OCI-LY7 (cell line): ENCODE measurements at regions not wholly inside any gene's neighbourhood (a gene's known extent, or its start where the extent isn't known, plus 50 kb on each side); places are given as distances from the start of the nearest gene placed in this dataset.

Experiments
- BruUV-seq: library from RNA; stranded (reverse); fragments of 400-500 nt; replicated peaks from 2 replicates; lab custom pipeline; 2021; lab: Mats Ljungman, UMichigan
- CTCF ChIA-PET: fragments of 300-600 bp; sonication (Branson Sonifier 250); formaldehyde crosslinking; loops from one replicate; lab custom pipeline; 2022; ENCODE audit warnings: antibody characterized with exemption; ENCODE audit not compliant: unreplicated experiment; lab: Charles Lee
- POLR2A ChIA-PET: fragments of 300-600 bp; sonication (Branson Sonifier 250); formaldehyde crosslinking; loops from one replicate; lab custom pipeline; 2022; ENCODE audit warnings: antibody characterized with exemption; lab: Charles Lee
- DNase-seq: peaks from one replicate; pipeline ENCODE4 v3.0.0-alpha.2; 2015; ENCODE audit warnings: low spot score
- H2AFZ ChIP-seq: fragments of 200-600 bp; sonication (generic), shearing (Covaris generic); 2 replicates; pipeline ENCODE4 v1.6.1; 2014; ENCODE audit warnings: mild to moderate bottlenecking, antibody characterized with exemption, low read length, moderate library complexity
- H3K27ac ChIP-seq: fragments of 200-600 bp; sonication (generic); 2 replicates; pipeline ENCODE4 v1.5.1; 2014; ENCODE audit warnings: mixed run types, low read depth, mild to moderate bottlenecking, moderate library complexity, low read length, inconsistent platforms; ENCODE audit not compliant: poor library complexity, severe bottlenecking
- H3K36me3 ChIP-seq: fragments of 200-600 bp; sonication (generic); 2 replicates; pipeline ENCODE4 v1.6.1; 2014; ENCODE audit warnings: mild to moderate bottlenecking, antibody characterized with exemption, low read length, moderate library complexity, mixed read lengths; ENCODE audit not compliant: insufficient read depth
- H3K4me1 ChIP-seq: fragments of 200-600 bp; sonication (generic); 2 replicates; pipeline ENCODE4 v1.5.1; 2014; ENCODE audit warnings: mild to moderate bottlenecking, low read length; ENCODE audit not compliant: insufficient read depth, poor library complexity, severe bottlenecking
- H3K4me2 ChIP-seq: fragments of 200-600 bp; sonication (generic); 2 replicates; pipeline ENCODE4 v1.6.1; 2014; ENCODE audit warnings: mild to moderate bottlenecking, low read length
- H3K4me3 ChIP-seq: fragments of 200-600 bp; sonication (generic); 2 replicates; pipeline ENCODE4 v1.5.1; 2014; ENCODE audit warnings: mild to moderate bottlenecking, low read depth, low read length; ENCODE audit not compliant: poor library complexity, severe bottlenecking
- H3K79me2 ChIP-seq: fragments of 200-600 bp; sonication (generic); 2 replicates; pipeline ENCODE4 v1.6.1; 2016; ENCODE audit warnings: low read depth, mild to moderate bottlenecking, low read length, moderate library complexity, mixed read lengths; ENCODE audit not compliant: insufficient read depth
- H3K9me2 ChIP-seq: fragments of 200-600 bp; sonication (generic); 2 replicates; pipeline ENCODE4 v1.6.1; 2016; ENCODE audit warnings: mild to moderate bottlenecking, low read length, mixed read lengths; ENCODE audit not compliant: insufficient read depth
- H3K9me3 ChIP-seq: fragments of 200-600 bp; sonication (generic); 2 replicates; pipeline ENCODE4 v1.6.1; 2014; ENCODE audit warnings: mild to moderate bottlenecking, mixed run types, low read length, mixed read lengths
- H4K20me1 ChIP-seq: fragments of 200-600 bp; sonication (generic); 2 replicates; pipeline ENCODE4 v1.6.1; 2014; ENCODE audit warnings: mild to moderate bottlenecking, antibody characterized with exemption, low read length, moderate library complexity, mixed read lengths; ENCODE audit not compliant: insufficient read depth
- EZH2phosphoT487 ChIP-seq: fragments of 200-600 bp; sonication (generic); IDR thresholded peaks from 2 replicates; pipeline ENCODE4 v1.6.1; 2018; ENCODE audit warnings: low read depth, borderline replicate concordance, mild to moderate bottlenecking, mixed run types, antibody characterized with exemption, low read length, moderate library complexity, mixed read lengths
- intact Hi-C: fragments of 100-400 bp; cut with micrococcal nuclease; formaldehyde crosslinking; loops from one replicate; pipeline ENCODE4 v1.10.0; 2022; ENCODE audit not compliant: unreplicated experiment
- TF ChIP-seq, protein P1 (sequence below): fragments of 200-600 bp; sonication (generic); conservative IDR thresholded peaks from 2 replicates; pipeline ENCODE4 v1.5.1; 2014; ENCODE audit warnings: mild to moderate bottlenecking, antibody characterized with exemption, low read length, moderate library complexity, mixed read lengths

DNA sequence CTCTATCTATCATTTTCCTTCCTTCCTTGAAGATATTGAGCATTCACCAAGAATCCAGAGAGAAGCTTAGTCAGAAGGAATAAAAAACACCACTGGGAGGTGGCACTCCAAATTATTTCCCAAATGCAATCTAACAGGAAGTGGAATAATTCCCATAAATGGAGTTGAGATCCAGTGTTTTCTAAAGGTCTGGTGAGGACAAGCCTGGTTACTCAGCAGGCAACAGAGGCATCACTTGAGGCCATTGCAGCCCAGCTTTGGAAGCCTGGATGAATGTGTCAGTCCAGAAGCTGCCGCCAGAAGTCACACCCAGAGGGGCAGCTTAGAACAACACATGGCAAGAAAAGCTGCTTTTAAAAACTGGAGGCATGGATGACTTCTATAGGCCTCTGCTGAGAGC, 288.9 kb upstream of the KLF6 start:
- DNase-seq, result no peak
- no peak for TF ChIP-seq EZH2phosphoT487
- TF ChIP-seq, protein P1, sequence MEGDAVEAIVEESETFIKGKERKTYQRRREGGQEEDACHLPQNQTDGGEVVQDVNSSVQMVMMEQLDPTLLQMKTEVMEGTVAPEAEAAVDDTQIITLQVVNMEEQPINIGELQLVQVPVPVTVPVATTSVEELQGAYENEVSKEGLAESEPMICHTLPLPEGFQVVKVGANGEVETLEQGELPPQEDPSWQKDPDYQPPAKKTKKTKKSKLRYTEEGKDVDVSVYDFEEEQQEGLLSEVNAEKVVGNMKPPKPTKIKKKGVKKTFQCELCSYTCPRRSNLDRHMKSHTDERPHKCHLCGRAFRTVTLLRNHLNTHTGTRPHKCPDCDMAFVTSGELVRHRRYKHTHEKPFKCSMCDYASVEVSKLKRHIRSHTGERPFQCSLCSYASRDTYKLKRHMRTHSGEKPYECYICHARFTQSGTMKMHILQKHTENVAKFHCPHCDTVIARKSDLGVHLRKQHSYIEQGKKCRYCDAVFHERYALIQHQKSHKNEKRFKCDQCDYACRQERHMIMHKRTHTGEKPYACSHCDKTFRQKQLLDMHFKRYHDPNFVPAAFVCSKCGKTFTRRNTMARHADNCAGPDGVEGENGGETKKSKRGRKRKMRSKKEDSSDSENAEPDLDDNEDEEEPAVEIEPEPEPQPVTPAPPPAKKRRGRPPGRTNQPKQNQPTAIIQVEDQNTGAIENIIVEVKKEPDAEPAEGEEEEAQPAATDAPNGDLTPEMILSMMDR, result no peak
- no TSS peak for BruUV-seq
- no peaks in the 10 kb centered on the region for H4K20me1 ChIP-seq
- ChIA-PET CTCF (interaction anchor here (0.8 kb wide), 1 partner anchor 17 kb away, joined by 3 read pairs; no protein-coding TSS in a partner anchor), POLR2A (interaction anchor here (0.6 kb wide), 1 partner anchor 376 kb away, joined by 3 read pairs; no protein-coding TSS in a partner anchor)
- no peaks in the 10 kb centered on the region for H3K9me2 ChIP-seq
- no peaks in the 10 kb centered on the region for H3K9me3 ChIP-seq
- no peak overlapping the region for H3K4me2 ChIP-seq
- no peaks in the 10 kb centered on the region for H3K4me1 ChIP-seq
- no peak overlapping the region for H3K4me3 ChIP-seq
- H3K36me3 ChIP-seq, result no peaks in the 10 kb centered on the region
- no peak overlapping the region for H3K27ac ChIP-seq
- no peak overlapping the region for H2AFZ ChIP-seq
- intact Hi-C loops, result no loop called here
- no peaks in the 10 kb centered on the region for H3K79me2 ChIP-seq

GRCh38 chr10:4070921-4071660, 286.1 kb upstream of the KLF6 start:
- Histone ChIP-seq H2AFZ (no peak overlapping the region), H4K20me1 (no peaks in the 10 kb centered on the region), H3K27ac (no peak overlapping the region), H3K4me1 (no peaks in the 10 kb centered on the region), H3K9me2 (no peaks in the 10 kb centered on the region), H3K4me2 (no peak overlapping the region), H3K79me2 (no peaks in the 10 kb centered on the region), H3K4me3 (no peak overlapping the region), H3K36me3 (no peaks in the 10 kb centered on the region), H3K9me3 (no peaks in the 10 kb centered on the region)
- no TSS peak for BruUV-seq
- POLR2A ChIA-PET, result interaction anchor here (0.6 to 0.7 kb wide), 2 partner anchors 9 to 130 kb away, joined by 3 to 4 read pairs; no protein-coding TSS in a partner anchor
- no peak for DNase-seq
- intact Hi-C loops, result no loop called here
- TF ChIP-seq, protein P1, result no peak
- no peak for TF ChIP-seq EZH2phosphoT487
- CTCF ChIA-PET, result no interaction called here

- TF ChIP-seq, protein P1, result no peak
- TF ChIP-seq EZH2phosphoT487, result no peak
- no peaks in the 10 kb centered on the region for H3K4me1 ChIP-seq
- no peak overlapping the region for H2AFZ ChIP-seq
- H3K36me3 ChIP-seq, result no peaks in the 10 kb centered on the region
- no peak overlapping the region for H3K27ac ChIP-seq
- no TSS peak for BruUV-seq
- ChIA-PET POLR2A (no interaction called here), CTCF (no interaction called here)
- no peaks in the 10 kb centered on the region for H3K79me2 ChIP-seq
- intact Hi-C loops, result no loop called here
- H3K9me3 ChIP-seq, result no peaks in the 10 kb centered on the region
- no peaks in the 10 kb centered on the region for H3K9me2 ChIP-seq
- H3K4me2 ChIP-seq, result no peak overlapping the region
- DNase-seq, result no peak
- no peak overlapping the region for H3K4me3 ChIP-seq
- H4K20me1 ChIP-seq, result no peaks in the 10 kb centered on the region
Observed at GRCh38 chr10:4070184-4070583, 285.2 kb upstream of the KLF6 start.
